Stomach smooth muscle (tissue), 2 donors: ENCODE measurements at regions not wholly inside any gene's neighbourhood (a gene's known extent, or its start where the extent isn't known, plus 50 kb on each side); places are given as distances from the start of the nearest gene placed in this dataset.

Experiments
- H3K27ac ChIP-seq: one replicate; pipeline ENCODE4 v1.7.0; 2013; ENCODE audit warnings: mild to moderate bottlenecking, low read length, inconsistent platforms
- H3K27me3 ChIP-seq, 2 donors: one replicate each; pipeline ENCODE4 v1.7.0; 2013; ENCODE audit warnings: low read length in 2 of 2; ENCODE audit not compliant: insufficient read depth in 2 of 2, control insufficient read depth in 1 of 2
- H3K36me3 ChIP-seq, 2 donors: one replicate each; pipeline ENCODE4 v1.7.0; 2013; ENCODE audit warnings: low read length in 2 of 2; ENCODE audit not compliant: control insufficient read depth in 2 of 2, insufficient read depth in 2 of 2
- H3K4me1 ChIP-seq: one replicate; pipeline ENCODE4 v1.7.0; 2013; ENCODE audit warnings: low read length; ENCODE audit not compliant: control insufficient read depth, insufficient read depth
- H3K4me3 ChIP-seq, 2 donors: one replicate each; pipeline ENCODE4 v1.7.0; 2013; ENCODE audit warnings: low read length in 2 of 2
- H3K9ac ChIP-seq, 2 donors: one replicate each; pipeline ENCODE4 v1.7.0; 2013; ENCODE audit warnings: low read length in 2 of 2, mild to moderate bottlenecking in 1 of 2
- H3K9me3 ChIP-seq, 2 donors: one replicate each; pipeline ENCODE4 v1.7.0; 2013; ENCODE audit warnings: low read length in 2 of 2; ENCODE audit not compliant: control insufficient read depth in 2 of 2
- donor health status: healthy.
- donor health status: Pancreatic carcinoma.

- Histone ChIP-seq H3K9ac (no peak overlapping the region), H3K27ac (no peak overlapping the region), H3K4me3 (no peak overlapping the region), H3K27me3 (no peaks in the 10 kb centered on the region), H3K4me1 (no peaks in the 10 kb centered on the region), H3K36me3 (no peaks in the 10 kb centered on the region), H3K9me3 (no peaks in the 10 kb centered on the region)
Measured at GRCh38 chr10:2165771-2166460, 428.6 kb upstream of the ADARB2 start.

GRCh38 chr10:2150288-2150687, 413.0 kb upstream of the ADARB2 start:
- no peaks in the 10 kb centered on the region for H3K27me3 ChIP-seq
- no peak overlapping the region for H3K9ac ChIP-seq
- H3K9me3 ChIP-seq, result no peaks in the 10 kb centered on the region
- no peak overlapping the region for H3K4me3 ChIP-seq
- H3K27ac ChIP-seq, result no peak overlapping the region
- H3K36me3 ChIP-seq, result no peaks in the 10 kb centered on the region
- no peaks in the 10 kb centered on the region for H3K4me1 ChIP-seq

GRCh38 chr10:2145926-2146478, 408.7 kb upstream of the ADARB2 start:
- Histone ChIP-seq H3K4me1 (no peaks in the 10 kb centered on the region), H3K27me3 (no peaks in the 10 kb centered on the region), H3K4me3 (no peak overlapping the region), H3K27ac (no peak overlapping the region), H3K9me3 (no peaks in the 10 kb centered on the region), H3K9ac (no peak overlapping the region), H3K36me3 (no peaks in the 10 kb centered on the region)

- Histone ChIP-seq H3K36me3 (no peaks in the 10 kb centered on the region), H3K4me1 (no peaks in the 10 kb centered on the region)
Measured at GRCh38 chr10:2145491-2145890, 408.2 kb upstream of the ADARB2 start.

GRCh38 chr10:2144584-2144983, 407.3 kb upstream of the ADARB2 start:
- H3K27ac ChIP-seq, result no peak overlapping the region
- no peak overlapping the region for H3K4me3 ChIP-seq
- no peaks in the 10 kb centered on the region for H3K9me3 ChIP-seq
- no peaks in the 10 kb centered on the region for H3K36me3 ChIP-seq
- no peaks in the 10 kb centered on the region for H3K4me1 ChIP-seq
- no peaks in the 10 kb centered on the region for H3K27me3 ChIP-seq
- H3K9ac ChIP-seq, result no peak overlapping the region

More at GRCh38 chr10:2145491-2145890, 408.2 kb upstream of the ADARB2 start:
- Histone ChIP-seq H3K9ac (no peak overlapping the region), H3K27me3 (no peaks in the 10 kb centered on the region), H3K4me3 (no peak overlapping the region), H3K9me3 (no peaks in the 10 kb centered on the region), H3K27ac (no peak overlapping the region)

- Histone ChIP-seq H3K4me3 (no peak overlapping the region), H3K27ac (no peak overlapping the region), H3K36me3 (no peaks in the 10 kb centered on the region), H3K9ac (no peak overlapping the region), H3K27me3 (no peaks in the 10 kb centered on the region), H3K9me3 (no peaks in the 10 kb centered on the region), H3K4me1 (no peaks in the 10 kb centered on the region)
Measured at GRCh38 chr10:2143213-2143835, 406.0 kb upstream of the ADARB2 start.

GRCh38 chr10:2139746-2140145, 402.4 kb upstream of the ADARB2 start:
- H3K4me3 ChIP-seq, result no peak overlapping the region
- no peak overlapping the region for H3K9ac ChIP-seq
- H3K4me1 ChIP-seq, result no peaks in the 10 kb centered on the region
- H3K27ac ChIP-seq, result no peak overlapping the region
- no peaks in the 10 kb centered on the region for H3K27me3 ChIP-seq
- H3K9me3 ChIP-seq, result no peaks in the 10 kb centered on the region
- H3K36me3 ChIP-seq, result no peaks in the 10 kb centered on the region

GRCh38 chr10:2137549-2138174, 400.3 kb upstream of the ADARB2 start:
- no peaks in the 10 kb centered on the region for H3K4me1 ChIP-seq
- no peaks in the 10 kb centered on the region for H3K9me3 ChIP-seq
- no peaks in the 10 kb centered on the region for H3K36me3 ChIP-seq
- no peaks in the 10 kb centered on the region for H3K27me3 ChIP-seq
- H3K9ac ChIP-seq, result no peak overlapping the region
- H3K27ac ChIP-seq, result no peak overlapping the region
- H3K4me3 ChIP-seq, result no peak overlapping the region

GRCh38 chr10:2130705-2131305, 393.5 kb upstream of the ADARB2 start:
- H3K27me3 ChIP-seq, result no peaks in the 10 kb centered on the region
- no peak overlapping the region for H3K4me3 ChIP-seq
- no peaks in the 10 kb centered on the region for H3K9me3 ChIP-seq
- no peak overlapping the region for H3K9ac ChIP-seq
- no peaks in the 10 kb centered on the region for H3K4me1 ChIP-seq
- no peak overlapping the region for H3K27ac ChIP-seq
- no peaks in the 10 kb centered on the region for H3K36me3 ChIP-seq

GRCh38 chr10:2128991-2129390, 391.7 kb upstream of the ADARB2 start:
- Histone ChIP-seq H3K27ac (no peak overlapping the region), H3K27me3 (no peaks in the 10 kb centered on the region), H3K36me3 (no peaks in the 10 kb centered on the region), H3K4me1 (no peaks in the 10 kb centered on the region), H3K4me3 (no peak overlapping the region), H3K9ac (no peak overlapping the region), H3K9me3 (no peaks in the 10 kb centered on the region)
